Gastrocnemius medialis (tissue), 4 donors: ENCODE measurements at regions not wholly inside any gene's neighbourhood (a gene's known extent, or its start where the extent isn't known, plus 50 kb on each side); places are given as distances from the start of the nearest gene placed in this dataset.
"Not testable (repeated sequence)": the region's sequence is repeated elsewhere in the genome, so short reads cannot be mapped to it uniquely, and the experiment has no call there.

Source experiments
- ATAC-seq, 2 donors: fragments of 150-250 bp; one replicate each; pipeline ENCODE4 v1.9.1; 2016
- DNase-seq, 2 donors: peaks; one replicate each; pipeline ENCODE4 v3.0.0-alpha.2; 2019
- H3K27ac ChIP-seq, 4 donors: fragments of 200-600 bp; sonication (generic); 1 replicate in 1 of 4; 2 replicates in 3 of 4; pipeline ENCODE4 v1.5.1; 2016 to 2018; ENCODE audit warnings: mild to moderate bottlenecking in 2 of 4, moderate library complexity in 1 of 4
- H3K27me3 ChIP-seq, 3 donors: fragments of 200-600 bp; sonication (generic) in 2 of 3; 1 replicate in 1 of 3; 2 replicates in 2 of 3; pipeline versions ENCODE4 v1.5.1 to v1.6.0; 2016 to 2019; ENCODE audit warnings: mild to moderate bottlenecking in 1 of 3, moderate library complexity in 1 of 3
- H3K36me3 ChIP-seq, 2 donors: fragments of 200-600 bp; sonication (generic) in 1 of 2; one replicate each; pipeline ENCODE4 v1.5.1; 2017 to 2018
- H3K4me1 ChIP-seq, 2 donors: fragments of 200-600 bp; sonication (generic) in 1 of 2; one replicate each; pipeline ENCODE4 v1.5.1; 2016 to 2017; ENCODE audit warnings: mild to moderate bottlenecking in 2 of 2
- H3K4me3 ChIP-seq, 4 donors: fragments of 200-600 bp; sonication (generic) in 3 of 4; 1 replicate in 1 of 4; 2 replicates in 3 of 4; pipeline ENCODE4 v1.5.1; 2016 to 2019; ENCODE audit warnings: mild to moderate bottlenecking in 2 of 4
- H3K9me3 ChIP-seq, 3 donors: fragments of 200-600 bp; sonication (generic) in 2 of 3; 1 replicate in 1 of 3; 2 replicates in 2 of 3; pipeline ENCODE4 v1.5.1; 2016 to 2019
- CTCF ChIP-seq, 5 experiments: fragments of 450-650 bp in 3 of 5; fragments of 200-600 bp in 2 of 5; sonication (generic) in 2 of 5; IDR thresholded peaks in 4 of 5; conservative IDR thresholded peaks in 1 of 5; 1 replicate in 4 of 5; 2 replicates in 1 of 5; pipeline ENCODE4 v1.5.1; 2016 to 2019; ENCODE audit warnings: antibody characterized with exemption in 5 of 5, mild to moderate bottlenecking in 3 of 5, moderate library complexity in 3 of 5
- POLR2A ChIP-seq, 2 donors: fragments of 450-650 bp; IDR thresholded peaks; one replicate each; pipeline ENCODE4 v1.6.1; 2017; ENCODE audit warnings: antibody characterized with exemption in 2 of 2, mild to moderate bottlenecking in 2 of 2, moderate library complexity in 2 of 2
- in situ Hi-C, 4 donors: fragments of 200-750 bp; cut with MboI; loops; one replicate each; pipeline versions ENCODE4 v1.15.0 to v1.8.0; 2017; ENCODE audit warnings: low sequenced_read_pairs in 4 of 4
- intact Hi-C: fragments of 100-400 bp; cut with DNase I; formaldehyde crosslinking; loops from one replicate; pipeline ENCODE4 v1.15.1; 2023; ENCODE audit warnings: low total_unique reads

DNA sequence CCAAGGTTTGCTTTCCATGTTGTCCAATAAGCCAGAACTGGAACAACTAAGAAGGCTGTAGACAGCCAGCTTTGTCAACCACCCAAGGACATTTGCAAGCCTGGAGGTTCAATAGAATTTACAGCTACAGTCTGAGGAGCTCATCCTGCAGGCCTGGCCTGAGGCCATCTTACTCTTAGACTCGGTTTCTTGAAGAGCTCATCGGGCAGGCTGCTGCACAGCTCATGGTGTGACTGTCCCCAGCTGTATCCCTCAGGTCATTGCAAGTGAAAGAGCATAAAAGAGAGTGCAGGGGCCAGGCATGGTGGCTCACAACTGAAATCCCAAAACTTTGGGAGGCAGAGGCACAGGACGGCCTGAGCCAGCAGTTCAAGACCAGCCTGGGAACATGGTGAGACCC, 96.9 kb upstream of the FOXQ1 start:
- no peak for ATAC-seq
- DNase-seq = no peak
- no peak overlapping the region for H3K4me3 ChIP-seq
- in situ Hi-C loops = no loop called here
- no peak overlapping the region for H3K27ac ChIP-seq
- H3K27me3 ChIP-seq = no peaks in the 10 kb centered on the region
- no peaks in the 10 kb centered on the region for H3K36me3 ChIP-seq
- TF ChIP-seq CTCF (IDR thresholded peaks at IDR 0.05 in 4 of 5, conservative IDR thresholded peaks at IDR 0.05 in 1 of 5) = no peak
- TF ChIP-seq POLR2A (IDR thresholded peaks at IDR 0.05) = no peak
- H3K9me3 ChIP-seq = no peaks in the 10 kb centered on the region
- H3K4me1 ChIP-seq = no peaks in the 10 kb centered on the region
- intact Hi-C loops = no loop called here

GRCh38 chr6:1212919-1213318, 99.0 kb upstream of the FOXQ1 start:
- TF ChIP-seq CTCF (IDR thresholded peaks at IDR 0.05 in 4 of 5, conservative IDR thresholded peaks at IDR 0.05 in 1 of 5) (no peak), POLR2A (IDR thresholded peaks at IDR 0.05) (no peak)
- DNase-seq (no peak), ATAC-seq (no peak)
- intact Hi-C loops (no loop called here), in situ Hi-C loops (no loop called here)
- Histone ChIP-seq H3K4me1 (no peaks in the 10 kb centered on the region), H3K4me3 (no peak overlapping the region), H3K27me3 (no peaks in the 10 kb centered on the region), H3K36me3 (no peaks in the 10 kb centered on the region), H3K27ac (no peak overlapping the region), H3K9me3 (no peaks in the 10 kb centered on the region)

DNA sequence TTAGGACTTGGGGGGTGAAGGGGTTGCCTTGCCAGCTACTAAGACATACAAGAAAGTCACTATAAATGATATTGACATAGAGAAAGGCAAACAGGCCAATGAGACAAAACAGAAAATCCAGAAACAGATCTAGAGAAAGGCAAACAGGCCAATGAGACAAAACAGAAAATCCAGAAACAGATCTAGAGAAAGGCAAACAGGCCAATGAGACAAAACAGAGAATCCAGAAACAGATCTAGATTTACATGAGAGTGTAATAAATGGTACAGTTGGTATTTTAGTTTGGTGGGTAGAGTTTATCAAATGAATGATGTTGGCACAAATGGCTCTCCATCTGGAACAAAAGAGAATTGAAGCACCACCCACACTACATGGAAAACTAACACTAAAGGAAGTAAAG, 99.8 kb upstream of the FOXQ1 start:
- H3K4me3 ChIP-seq, intact Hi-C loops, H3K27ac ChIP-seq: not testable (repeated sequence)

GRCh38 chr6:1210631-1211030, 101.3 kb upstream of the FOXQ1 start:
- H3K36me3 ChIP-seq, H3K9me3 ChIP-seq, in situ Hi-C loops, H3K27ac ChIP-seq, DNase-seq, H3K4me1 ChIP-seq, intact Hi-C loops, H3K4me3 ChIP-seq, H3K27me3 ChIP-seq, ATAC-seq: not testable (repeated sequence)

More for the DNA sequence above, 99.8 kb upstream of the FOXQ1 start:
- in situ Hi-C loops, H3K4me1 ChIP-seq, ATAC-seq, H3K9me3 ChIP-seq, DNase-seq, H3K36me3 ChIP-seq, H3K27me3 ChIP-seq: not testable (repeated sequence)

- TF ChIP-seq POLR2A (IDR thresholded peaks at IDR 0.05) = no peak
- TF ChIP-seq CTCF (IDR thresholded peaks at IDR 0.05 in 4 of 5, conservative IDR thresholded peaks at IDR 0.05 in 1 of 5) = no peak
- Histone ChIP-seq H3K4me3 (no peak overlapping the region), H3K27ac (no peak overlapping the region), H3K9me3 (no peaks in the 10 kb centered on the region), H3K4me1 (no peaks in the 10 kb centered on the region), H3K36me3 (no peaks in the 10 kb centered on the region), H3K27me3 (no peaks in the 10 kb centered on the region)
- intact Hi-C loops = no loop called here
- in situ Hi-C loops = no loop called here
- DNase-seq = no peak
- no peak for ATAC-seq
These were observed 103.0 kb upstream of the FOXQ1 start for GRCh38 chr6:1208876-1209275.

DNA sequence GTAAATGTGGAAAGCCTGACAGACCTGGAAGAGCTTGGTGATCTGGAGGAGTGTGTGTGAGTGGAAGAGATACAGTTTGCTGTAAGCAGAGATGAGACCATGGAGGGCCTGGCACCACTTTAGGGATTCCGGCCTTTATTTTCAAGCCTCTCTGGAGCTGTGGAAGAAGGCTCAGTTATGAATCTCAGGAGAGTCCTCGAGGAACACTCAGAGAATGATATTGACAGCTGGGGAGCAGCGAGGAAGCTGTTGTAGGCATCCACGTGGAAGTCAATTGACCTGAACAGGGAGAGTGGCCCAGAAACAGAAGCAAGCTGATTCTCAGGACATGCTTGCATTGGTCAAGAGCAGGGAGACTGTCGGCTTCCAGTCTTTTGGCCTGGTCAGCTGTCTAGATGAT, 108.4 kb upstream of the FOXQ1 start:
- Histone ChIP-seq H3K27ac (no peak overlapping the region), H3K9me3 (no peaks in the 10 kb centered on the region), H3K27me3 (no peaks in the 10 kb centered on the region), H3K36me3 (no peaks in the 10 kb centered on the region), H3K4me1 (no peaks in the 10 kb centered on the region), H3K4me3 (no peak overlapping the region)
- in situ Hi-C loops = no loop called here
- intact Hi-C loops = no loop called here
- DNase-seq (no peak), ATAC-seq (no peak)
- TF ChIP-seq POLR2A (IDR thresholded peaks at IDR 0.05) (no peak), CTCF (IDR thresholded peaks at IDR 0.05 in 4 of 5, conservative IDR thresholded peaks at IDR 0.05 in 1 of 5) (no peak)
